C1 segment of cervical spinal cord (tissue), 14 donors: ENCODE measurements at regions not wholly inside any gene's neighbourhood (a gene's known extent, or its start where the extent isn't known, plus 50 kb on each side); places are given as distances from the start of the nearest gene placed in this dataset.
A peak's percentile ranks its signal among the peaks of the same experiment; 100 is the strongest.
"Not testable (repeated sequence)": the region's sequence is repeated elsewhere in the genome, so short reads cannot be mapped to it uniquely, and the experiment has no call there.

Experiments
- DNase-seq, 14 donors: peaks; one replicate each; lab custom pipeline; 2025; lab: John Stamatoyannopoulos, UW

- no peak for DNase-seq
These were observed 309.2 kb downstream of the PDCD6IP start for GRCh38 chr3:34107669-34108068.

DNA sequence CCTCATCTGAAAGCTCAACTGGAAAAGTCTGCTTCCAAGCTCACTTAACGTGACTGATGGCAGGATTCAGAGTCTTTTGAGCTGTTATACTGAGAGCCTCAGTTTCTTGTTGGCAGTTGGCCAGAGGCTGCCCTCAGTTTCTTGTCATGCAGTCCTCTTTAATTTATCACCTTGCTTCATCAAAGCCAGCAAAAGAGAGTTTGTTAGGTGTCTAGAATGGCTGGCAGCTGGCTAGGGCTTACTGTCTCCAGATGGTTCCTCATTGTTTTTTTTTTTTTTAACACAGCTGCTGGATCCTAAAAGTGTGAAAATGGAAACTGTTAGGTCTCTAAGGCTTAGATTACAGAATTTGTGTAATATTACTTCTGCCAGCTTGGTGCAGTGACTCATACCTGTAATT, 310.6 kb downstream of the PDCD6IP start:
- DNase-seq: no peak

GRCh38 chr3:34109846-34110245, 311.4 kb downstream of the PDCD6IP start:
- DNase-seq: no peak

DNA sequence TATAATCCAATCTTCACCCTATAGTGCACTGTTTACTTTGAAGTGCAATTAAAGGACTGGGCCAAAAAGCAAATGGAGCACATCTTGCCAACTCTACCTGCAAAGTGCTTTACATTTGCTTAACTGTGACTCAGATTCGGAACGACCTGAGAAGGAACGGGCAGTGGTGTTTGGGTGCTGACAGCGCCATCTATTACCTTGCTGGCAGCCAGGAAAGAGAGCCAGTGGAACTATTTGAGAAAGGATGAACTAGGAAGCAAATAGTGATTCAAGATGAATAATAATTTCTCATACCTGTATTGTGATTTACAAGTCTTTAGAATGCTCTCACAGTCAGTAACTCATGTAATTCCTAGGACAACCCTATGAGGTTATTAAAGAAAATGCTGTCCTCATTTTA, 312.9 kb downstream of the PDCD6IP start:
- DNase-seq: no peak

DNA sequence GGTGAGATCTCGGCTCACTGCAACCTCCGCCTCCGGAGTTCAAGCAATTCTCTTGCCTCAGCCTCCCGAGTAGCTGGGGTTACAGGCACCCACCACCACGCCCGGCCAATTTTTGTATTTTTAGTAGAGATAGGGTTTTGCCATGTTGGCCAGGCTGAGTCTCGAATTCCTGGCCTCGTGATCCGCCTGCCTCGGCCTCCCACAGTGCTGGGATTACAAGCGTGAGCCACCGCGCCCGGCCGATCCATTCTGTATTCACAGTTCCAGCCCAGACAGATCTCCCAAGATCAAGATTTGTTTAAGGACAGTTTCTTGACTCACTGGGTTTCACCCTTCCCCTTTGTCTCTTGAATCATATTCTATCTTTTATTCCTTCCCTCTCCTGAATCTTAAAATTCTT, 313.8 kb downstream of the PDCD6IP start:
- not testable (repeated sequence) for DNase-seq

GRCh38 chr3:34131091-34131490, 332.7 kb downstream of the PDCD6IP start:
- no peak for DNase-seq

DNA sequence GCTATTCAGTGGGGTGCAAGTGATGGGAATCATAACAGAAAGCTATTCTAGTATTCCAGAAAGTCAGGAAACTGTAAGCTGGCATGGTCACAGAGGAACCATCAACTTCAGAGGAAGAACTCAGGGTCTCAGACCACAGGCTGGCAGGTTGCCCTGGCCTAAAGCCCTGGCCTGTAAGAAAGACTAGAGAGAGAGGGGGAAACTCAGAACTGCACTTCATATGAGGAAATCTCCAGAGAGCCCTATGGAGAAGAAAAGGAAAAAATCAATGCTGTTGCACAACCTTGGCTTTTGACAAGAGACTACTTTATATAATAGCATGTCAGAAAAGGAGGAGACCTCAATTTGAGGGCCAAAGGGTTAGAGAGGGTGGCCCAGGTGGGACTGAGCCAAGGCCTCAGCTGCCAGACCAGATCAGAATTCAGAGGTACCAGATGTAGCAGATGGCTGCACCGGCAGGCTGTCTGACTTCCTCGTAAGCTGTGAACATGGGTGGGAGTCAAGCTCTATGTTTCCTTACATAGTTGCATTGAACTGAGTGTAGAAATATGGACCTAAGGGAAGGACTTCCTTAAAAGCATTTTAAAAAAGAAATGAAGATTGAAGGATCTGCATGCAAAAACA, 333.8 kb downstream of the PDCD6IP start:
- peak in 1 of 14 donors; percentile 79 for DNase-seq

GRCh38 chr3:34139566-34139965, 341.1 kb downstream of the PDCD6IP start:
- DNase-seq: no peak

DNA sequence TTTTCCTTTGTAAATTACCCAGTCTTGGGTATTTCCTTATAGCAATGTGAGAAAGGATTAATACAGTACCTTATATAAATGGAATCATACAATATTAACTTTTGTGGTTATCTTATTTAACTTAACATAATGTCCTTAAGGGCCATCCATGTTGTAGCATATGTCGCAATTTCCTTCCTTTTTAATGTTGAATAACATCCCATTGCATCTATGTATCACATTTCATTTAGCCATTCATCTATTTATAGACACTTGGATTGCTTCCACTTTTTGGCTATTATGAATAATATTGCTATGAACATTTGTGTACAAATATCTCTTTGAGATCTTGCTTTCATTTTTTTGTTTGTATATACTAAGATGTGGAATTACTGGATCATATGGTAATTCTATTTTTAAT, 342.2 kb downstream of the PDCD6IP start:
- no peak for DNase-seq

DNA sequence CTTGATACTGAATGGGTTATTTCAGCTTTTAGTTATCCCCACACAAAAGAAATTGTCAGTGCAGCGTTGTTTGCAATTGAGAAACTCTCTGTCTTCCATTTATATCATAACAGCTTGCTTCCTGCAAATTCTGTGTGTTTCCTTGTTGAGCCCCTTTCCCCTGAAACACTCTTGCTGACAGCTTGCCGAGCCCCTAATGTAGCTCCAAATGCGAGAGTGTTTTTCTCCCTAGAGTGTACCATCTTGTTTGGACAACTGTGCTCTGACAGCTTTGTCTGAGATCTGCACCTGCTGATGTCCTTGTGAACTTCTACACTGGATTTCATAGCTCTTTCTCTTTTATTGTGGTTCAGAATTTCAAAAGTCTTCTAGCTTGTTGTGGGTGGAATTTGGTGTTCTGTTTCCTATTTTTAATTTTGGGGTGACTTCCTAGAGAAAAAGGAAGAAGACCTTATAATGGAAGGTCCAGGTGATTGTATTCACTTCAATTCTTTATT, 343.5 kb downstream of the PDCD6IP start:
- DNase-seq: no peak

DNA sequence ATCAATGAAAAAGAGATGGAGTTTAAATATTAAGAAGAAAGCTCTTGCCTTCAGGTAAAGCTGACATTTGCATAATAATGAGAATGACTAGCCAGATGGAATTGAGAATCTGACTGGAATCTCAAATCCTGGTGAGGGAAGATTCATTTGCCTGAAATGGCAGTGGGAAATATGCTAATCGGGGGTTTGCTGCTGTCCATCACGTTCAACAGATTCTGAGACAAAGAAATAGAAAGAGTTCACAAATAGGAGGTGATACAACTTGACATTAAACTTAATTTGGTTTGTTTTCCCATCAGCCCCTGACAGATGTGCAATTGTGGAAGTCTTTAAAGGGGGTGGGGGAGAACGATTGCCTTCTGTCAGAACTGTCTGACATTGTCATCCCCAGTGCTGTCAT, 347.4 kb downstream of the PDCD6IP start:
- DNase-seq: no peak

DNA sequence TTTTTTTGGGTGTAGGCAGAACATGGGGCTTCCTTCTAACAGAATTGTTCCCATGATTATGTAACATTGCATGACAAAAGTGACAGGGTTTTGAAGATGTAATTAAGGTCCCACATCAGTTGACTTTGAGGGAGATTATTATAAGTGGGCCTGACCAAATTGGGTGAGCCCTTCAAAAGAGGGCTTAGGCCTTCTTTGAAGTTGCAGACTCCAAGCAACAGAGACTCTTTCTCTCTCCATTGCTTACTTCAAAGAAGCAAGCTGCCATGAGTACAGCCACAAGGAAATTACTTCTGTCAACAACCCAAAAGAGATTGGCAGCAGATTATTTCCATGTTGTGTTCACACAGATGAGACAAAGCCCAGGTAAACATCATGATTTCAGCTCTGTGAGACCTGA, 348.2 kb downstream of the PDCD6IP start:
- DNase-seq: no peak

DNA sequence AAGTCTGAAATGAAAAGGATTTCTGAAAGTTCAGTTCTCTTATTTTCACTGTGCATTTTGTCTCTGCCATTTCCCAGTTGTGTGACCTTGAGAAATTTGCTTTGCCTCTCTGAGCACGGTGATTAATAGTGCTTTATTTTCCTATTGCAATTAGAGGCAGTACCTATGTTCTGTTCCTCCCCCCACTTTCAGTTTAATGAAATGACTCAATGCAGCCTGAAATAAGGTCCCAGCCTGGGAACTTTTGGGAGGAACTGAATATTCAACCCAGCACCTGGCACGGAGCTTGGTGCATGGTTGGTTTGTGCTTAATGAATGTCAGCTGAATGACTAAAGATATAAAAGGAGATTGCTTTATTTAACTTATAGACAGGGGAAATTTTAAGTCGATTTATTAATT, 352.6 kb downstream of the PDCD6IP start:
- DNase-seq: peak in 1 of 14 donors; percentile 21

- DNase-seq: peak in 3 of 14 donors; percentile 7 to 97 (median 24)
These were observed 354.2 kb downstream of the PDCD6IP start for GRCh38 chr3:34152656-34153055.

- no peak for DNase-seq
These were observed 356.7 kb downstream of the PDCD6IP start for GRCh38 chr3:34155108-34155507.

DNA sequence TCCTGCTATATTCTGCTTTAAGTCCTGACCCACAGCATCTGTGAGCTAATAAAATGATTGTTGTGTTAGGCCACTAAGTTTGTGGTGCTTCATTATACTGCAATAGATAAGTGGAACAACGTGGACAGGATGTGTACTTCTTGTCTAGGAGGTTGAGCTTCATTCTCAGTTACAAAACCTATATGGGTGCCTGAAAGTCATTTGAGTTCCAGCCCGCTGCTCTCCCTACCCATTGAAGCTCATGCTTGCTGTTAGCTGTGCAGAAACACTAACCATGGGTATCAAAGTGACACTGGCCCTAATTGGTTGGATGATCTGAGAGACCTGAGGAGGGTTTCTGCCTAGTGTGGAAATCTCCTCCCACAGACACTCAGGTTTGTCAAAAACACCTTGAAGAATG, 357.2 kb downstream of the PDCD6IP start:
- no peak for DNase-seq

DNA sequence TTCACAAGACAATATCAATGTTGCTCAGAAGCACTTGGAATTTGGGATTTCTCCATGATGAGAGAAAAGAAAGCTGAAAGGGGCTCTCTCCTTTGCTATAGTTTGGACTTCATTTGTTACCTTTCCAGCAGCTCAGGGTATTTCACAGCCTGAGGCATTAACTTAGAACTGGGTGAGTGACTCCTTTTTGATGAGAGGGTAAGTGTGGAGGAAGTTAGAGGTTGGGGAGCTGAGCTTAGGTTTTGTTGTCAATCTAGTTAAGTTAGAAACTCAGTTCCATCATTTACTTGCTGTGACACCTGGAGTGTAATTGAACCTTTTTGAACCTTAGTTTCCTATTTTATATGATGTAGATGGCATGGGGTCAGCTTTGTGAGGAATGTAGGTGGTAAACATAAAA, 359.1 kb downstream of the PDCD6IP start:
- DNase-seq: no peak

- DNase-seq: no peak
These were observed 361.4 kb downstream of the PDCD6IP start for GRCh38 chr3:34159613-34160420.

DNA sequence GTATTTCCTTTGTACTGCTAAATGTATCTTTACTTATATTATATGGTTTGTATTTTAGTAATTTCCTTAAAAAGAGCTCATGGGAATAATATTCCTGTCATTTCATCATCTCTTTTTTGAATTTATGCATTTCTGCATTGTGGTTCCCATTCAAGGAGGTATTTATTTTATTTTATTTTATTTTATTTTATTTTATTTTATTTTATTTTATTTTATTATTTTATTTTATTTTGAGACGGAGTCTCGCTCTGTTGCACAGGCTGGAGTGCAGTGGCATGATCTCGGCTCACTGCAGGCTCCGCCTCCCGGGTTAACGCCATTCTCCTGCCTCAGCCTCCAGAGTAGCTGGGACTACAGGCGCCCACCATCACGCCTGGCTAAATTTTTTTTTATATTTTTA, 371.2 kb downstream of the PDCD6IP start:
- not testable (repeated sequence) for DNase-seq

- no peak for DNase-seq
These were observed 376.3 kb downstream of the PDCD6IP start for GRCh38 chr3:34174740-34175139.

GRCh38 chr3:34175636-34176176, 377.3 kb downstream of the PDCD6IP start:
- no peak for DNase-seq

DNA sequence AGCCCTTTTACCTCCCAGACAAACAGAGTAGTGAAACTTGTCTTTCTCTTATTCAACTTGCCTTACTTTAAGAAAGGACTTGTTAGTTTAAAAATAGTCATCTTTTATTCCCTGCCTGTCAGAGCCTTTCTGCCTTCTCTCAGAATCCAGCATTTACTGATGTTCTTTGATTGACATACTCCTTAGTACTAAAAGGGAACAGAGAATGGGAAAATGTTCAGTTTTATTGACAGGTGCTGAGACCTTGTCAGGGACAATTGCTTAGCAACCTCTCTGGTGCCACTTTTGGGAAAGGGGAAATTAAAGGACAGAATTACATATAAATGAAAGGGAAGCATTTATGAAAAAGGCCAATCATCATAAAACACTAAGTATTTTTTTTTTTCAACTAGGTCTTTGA, 378.3 kb downstream of the PDCD6IP start:
- no peak for DNase-seq

GRCh38 chr3:34178415-34178814, 380.0 kb downstream of the PDCD6IP start:
- DNase-seq: no peak
